ENCODE measurements at regions not wholly inside any gene's neighbourhood (a gene's known extent, or its start where the extent isn't known, plus 50 kb on each side); places are given as distances from the start of the nearest gene placed in this dataset.

DNA sequence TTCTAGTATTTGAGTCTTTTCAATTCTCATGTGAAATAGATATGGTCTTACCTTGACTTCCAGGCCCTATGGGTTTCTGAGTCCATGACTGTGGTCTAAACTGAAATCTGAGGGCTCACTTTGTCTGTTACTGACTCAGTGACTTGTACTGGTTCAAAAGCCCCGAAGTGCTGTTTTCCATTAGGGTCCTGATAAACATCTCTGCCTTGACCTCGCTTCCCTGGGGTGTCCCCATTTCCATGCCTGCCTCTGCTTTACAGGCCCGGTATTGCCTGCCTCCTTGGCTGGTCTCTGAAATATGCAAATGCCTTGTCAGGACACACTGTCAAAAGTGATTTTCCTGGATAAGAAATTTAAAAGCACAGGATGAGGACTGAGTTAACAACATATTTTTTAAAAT, 538.8 kb downstream of the SOCS6 start:
- no peaks in the 10 kb centered on the region for H3K9me2 ChIP-seq (replicated peaks; ENCODE audit: insufficient read depth)
- no peak overlapping the region for H3K27ac ChIP-seq
- WGBS (ENCODE audit: low lambda C conversion rate, missing lambda C conversion rate): 36% methylated on average over 3 of the region's 3 CpGs
- H3K36me3 ChIP-seq (replicated peaks; ENCODE audit: insufficient read depth, low read depth): no peaks in the 10 kb centered on the region
- DNase-seq (ENCODE audit: low spot score): no peak
- no peaks in the 10 kb centered on the region for H3K79me2 ChIP-seq
- H2AFZ ChIP-seq: no peak overlapping the region
- H4K20me1 ChIP-seq (ENCODE audit: insufficient read depth, poor library complexity, severe bottlenecking): no peaks in the 10 kb centered on the region
- H3K27me3 ChIP-seq: no peaks in the 10 kb centered on the region
- no peaks in the 10 kb centered on the region for H3K9me3 ChIP-seq (ENCODE audit: low read depth)
- TF ChIP-seq EZH2 (IDR thresholded peaks at IDR 0.05; ENCODE audit: borderline replicate concordance) (no peak), EZH2phosphoT487 (IDR thresholded peaks at IDR 0.05; ENCODE audit: low read depth, severe bottlenecking, unreplicated experiment) (no peak)
- TF ChIP-seq, protein P1, sequence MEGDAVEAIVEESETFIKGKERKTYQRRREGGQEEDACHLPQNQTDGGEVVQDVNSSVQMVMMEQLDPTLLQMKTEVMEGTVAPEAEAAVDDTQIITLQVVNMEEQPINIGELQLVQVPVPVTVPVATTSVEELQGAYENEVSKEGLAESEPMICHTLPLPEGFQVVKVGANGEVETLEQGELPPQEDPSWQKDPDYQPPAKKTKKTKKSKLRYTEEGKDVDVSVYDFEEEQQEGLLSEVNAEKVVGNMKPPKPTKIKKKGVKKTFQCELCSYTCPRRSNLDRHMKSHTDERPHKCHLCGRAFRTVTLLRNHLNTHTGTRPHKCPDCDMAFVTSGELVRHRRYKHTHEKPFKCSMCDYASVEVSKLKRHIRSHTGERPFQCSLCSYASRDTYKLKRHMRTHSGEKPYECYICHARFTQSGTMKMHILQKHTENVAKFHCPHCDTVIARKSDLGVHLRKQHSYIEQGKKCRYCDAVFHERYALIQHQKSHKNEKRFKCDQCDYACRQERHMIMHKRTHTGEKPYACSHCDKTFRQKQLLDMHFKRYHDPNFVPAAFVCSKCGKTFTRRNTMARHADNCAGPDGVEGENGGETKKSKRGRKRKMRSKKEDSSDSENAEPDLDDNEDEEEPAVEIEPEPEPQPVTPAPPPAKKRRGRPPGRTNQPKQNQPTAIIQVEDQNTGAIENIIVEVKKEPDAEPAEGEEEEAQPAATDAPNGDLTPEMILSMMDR (IDR thresholded peaks at IDR 0.05; ENCODE audit: poor library complexity): no peak
- H3K4me3 ChIP-seq: no peak overlapping the region
- H3K4me2 ChIP-seq: no peak overlapping the region
- H3K4me1 ChIP-seq (ENCODE audit: insufficient read depth): no peaks in the 10 kb centered on the region

- WGBS (ENCODE audit: low lambda C conversion rate, missing lambda C conversion rate): 87% methylated on average over 2 of the region's 2 CpGs
- Histone ChIP-seq H3K9me2 (replicated peaks; ENCODE audit: insufficient read depth) (no peaks in the 10 kb centered on the region), H3K4me3 (no peak overlapping the region), H4K20me1 (ENCODE audit: insufficient read depth, poor library complexity, severe bottlenecking) (no peaks in the 10 kb centered on the region), H3K36me3 (replicated peaks; ENCODE audit: insufficient read depth, low read depth) (no peaks in the 10 kb centered on the region), H3K27me3 (no peaks in the 10 kb centered on the region), H3K9me3 (ENCODE audit: low read depth) (no peaks in the 10 kb centered on the region), H3K27ac (no peak overlapping the region), H3K4me1 (ENCODE audit: insufficient read depth) (no peaks in the 10 kb centered on the region), H2AFZ (no peak overlapping the region), H3K79me2 (no peaks in the 10 kb centered on the region), H3K4me2 (no peak overlapping the region)
- TF ChIP-seq EZH2 (IDR thresholded peaks at IDR 0.05; ENCODE audit: borderline replicate concordance): no peak
- no peak for TF ChIP-seq EZH2phosphoT487 (IDR thresholded peaks at IDR 0.05; ENCODE audit: low read depth, severe bottlenecking, unreplicated experiment)
- TF ChIP-seq, protein P1 (IDR thresholded peaks at IDR 0.05; ENCODE audit: poor library complexity): no peak
- no peak for DNase-seq (ENCODE audit: low spot score)
Observed at GRCh38 chr18:70826571-70826970, 537.7 kb downstream of the SOCS6 start.

DNA sequence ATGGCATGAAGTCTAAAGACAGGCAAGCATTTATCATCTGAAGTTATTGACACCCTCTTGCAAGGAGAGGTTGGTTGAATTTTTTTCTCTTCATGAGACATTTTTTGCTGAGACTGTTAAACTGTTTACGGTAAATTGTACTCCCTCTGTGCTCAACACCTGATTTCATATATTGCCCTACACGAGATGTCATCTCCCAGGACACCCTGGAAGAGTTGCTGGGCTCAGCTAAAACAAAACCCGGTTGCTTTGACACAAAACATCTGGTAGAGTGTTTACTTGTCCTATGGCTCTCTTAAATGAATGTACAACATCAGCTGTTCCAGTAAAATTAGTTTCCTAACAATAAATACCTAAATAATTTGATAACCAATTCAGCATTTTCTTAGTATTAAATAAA, 533.8 kb downstream of the SOCS6 start:
- TF ChIP-seq EZH2 (IDR thresholded peaks at IDR 0.05; ENCODE audit: borderline replicate concordance) (no peak), EZH2phosphoT487 (IDR thresholded peaks at IDR 0.05; ENCODE audit: low read depth, severe bottlenecking, unreplicated experiment) (no peak)
- TF ChIP-seq, protein P1 (IDR thresholded peaks at IDR 0.05; ENCODE audit: poor library complexity): no peak
- no peaks in the 10 kb centered on the region for H3K9me2 ChIP-seq (replicated peaks; ENCODE audit: insufficient read depth)
- no peaks in the 10 kb centered on the region for H3K9me3 ChIP-seq (ENCODE audit: low read depth)
- no peak overlapping the region for H2AFZ ChIP-seq
- H3K36me3 ChIP-seq (replicated peaks; ENCODE audit: insufficient read depth, low read depth): no peaks in the 10 kb centered on the region
- H4K20me1 ChIP-seq (ENCODE audit: insufficient read depth, poor library complexity, severe bottlenecking): no peaks in the 10 kb centered on the region
- H3K4me1 ChIP-seq (ENCODE audit: insufficient read depth): no peaks in the 10 kb centered on the region
- H3K4me3 ChIP-seq: no peak overlapping the region
- no peak for DNase-seq (ENCODE audit: low spot score)
- H3K79me2 ChIP-seq: no peaks in the 10 kb centered on the region
- H3K27me3 ChIP-seq: no peaks in the 10 kb centered on the region
- no peak overlapping the region for H3K27ac ChIP-seq
- no peak overlapping the region for H3K4me2 ChIP-seq
- 77% methylated on average over 3 of the region's 3 CpGs for WGBS (ENCODE audit: low lambda C conversion rate, missing lambda C conversion rate)

DNA sequence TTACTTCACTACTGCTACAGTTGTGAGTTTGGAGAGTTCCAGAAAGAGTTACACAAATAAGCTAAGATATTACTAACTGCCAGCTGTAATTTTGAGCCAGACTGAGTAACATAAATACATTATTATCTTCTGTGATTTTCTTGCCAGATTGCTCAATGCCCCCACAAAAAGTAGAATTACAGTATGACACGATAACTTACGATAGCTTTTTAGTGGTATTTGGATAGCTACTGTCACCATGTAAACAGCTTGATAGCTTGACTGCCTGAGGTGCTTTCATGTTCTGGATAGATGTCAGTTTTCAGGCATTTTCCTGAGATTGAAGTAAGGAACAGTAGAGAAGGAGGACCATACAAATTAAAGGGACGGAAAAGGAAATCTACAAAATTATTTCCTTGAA, 533.3 kb downstream of the SOCS6 start:
- H3K9me3 ChIP-seq (ENCODE audit: low read depth): no peaks in the 10 kb centered on the region
- TF ChIP-seq EZH2 (IDR thresholded peaks at IDR 0.05; ENCODE audit: borderline replicate concordance) (no peak), EZH2phosphoT487 (IDR thresholded peaks at IDR 0.05; ENCODE audit: low read depth, severe bottlenecking, unreplicated experiment) (no peak)
- TF ChIP-seq, protein P1 (IDR thresholded peaks at IDR 0.05; ENCODE audit: poor library complexity): no peak
- H3K36me3 ChIP-seq (replicated peaks; ENCODE audit: insufficient read depth, low read depth): no peaks in the 10 kb centered on the region
- H3K27ac ChIP-seq: no peak overlapping the region
- H3K79me2 ChIP-seq: no peaks in the 10 kb centered on the region
- H3K9me2 ChIP-seq (replicated peaks; ENCODE audit: insufficient read depth): no peaks in the 10 kb centered on the region
- H3K4me3 ChIP-seq: no peak overlapping the region
- H2AFZ ChIP-seq: no peak overlapping the region
- no peaks in the 10 kb centered on the region for H3K4me1 ChIP-seq (ENCODE audit: insufficient read depth)
- H3K4me2 ChIP-seq: no peak overlapping the region
- WGBS (ENCODE audit: low lambda C conversion rate, missing lambda C conversion rate): 22% methylated on average over 3 of the region's 3 CpGs
- no peaks in the 10 kb centered on the region for H3K27me3 ChIP-seq
- H4K20me1 ChIP-seq (ENCODE audit: insufficient read depth, poor library complexity, severe bottlenecking): no peaks in the 10 kb centered on the region
- no peak for DNase-seq (ENCODE audit: low spot score)
